Uterus (tissue), 3 donors: ENCODE measurements at regions not wholly inside any gene's neighbourhood (a gene's known extent, or its start where the extent isn't known, plus 50 kb on each side); places are given as distances from the start of the nearest gene placed in this dataset.

Experiments used
- DNase-seq, 2 donors: peaks; one replicate each; pipeline ENCODE4 v3.0.0-alpha.2; 2019 to 2020
- H3K27ac ChIP-seq, 2 donors: fragments of 200-600 bp; sonication (generic); 1 replicate in 1 of 2; 2 replicates in 1 of 2; pipeline ENCODE4 v1.5.1; 2016 to 2018
- H3K27me3 ChIP-seq, 2 donors: fragments of 200-600 bp; sonication (generic); one replicate each; pipeline ENCODE4 v1.5.1; 2018 to 2019; ENCODE audit warnings: control low read depth in 1 of 2
- H3K36me3 ChIP-seq, 2 donors: fragments of 200-600 bp; sonication (generic); one replicate each; pipeline ENCODE4 v1.5.1; 2019; ENCODE audit warnings: control low read depth in 1 of 2
- H3K4me1 ChIP-seq, 2 donors: fragments of 200-600 bp; sonication (generic); one replicate each; pipeline ENCODE4 v1.5.1; 2018 to 2019; ENCODE audit warnings: control low read depth in 1 of 2
- H3K4me3 ChIP-seq, 2 donors: fragments of 200-600 bp; sonication (generic); 1 replicate in 1 of 2; 2 replicates in 1 of 2; pipeline ENCODE4 v1.5.1; 2018 to 2019; ENCODE audit warnings: mild to moderate bottlenecking in 1 of 2
- H3K9me3 ChIP-seq, 2 donors: fragments of 200-600 bp; sonication (generic); one replicate each; pipeline ENCODE4 v1.5.1; 2019; ENCODE audit warnings: control low read depth in 1 of 2
- POLR2A ChIP-seq, 2 donors: fragments of 450-650 bp; IDR thresholded peaks; one replicate each; pipeline ENCODE4 v1.6.1; 2016; ENCODE audit warnings: antibody characterized with exemption in 2 of 2, mild to moderate bottlenecking in 1 of 2, moderate library complexity in 1 of 2
- intact Hi-C: fragments of 100-400 bp; cut with DNase I; formaldehyde crosslinking; loops from one replicate; pipeline ENCODE4 v1.15.1; 2023; ENCODE audit warnings: low total_unique reads
- TF ChIP-seq, protein P1 (sequence below), 4 experiments: fragments of 200-600 bp in 2 of 4; fragments of 450-650 bp in 2 of 4; sonication (generic) in 2 of 4; IDR thresholded peaks; one replicate each; pipeline ENCODE4 v1.5.1; 2016 to 2019; ENCODE audit warnings: antibody characterized with exemption in 4 of 4, mild to moderate bottlenecking in 2 of 4, moderate library complexity in 1 of 4
- donor health status: DM: yes; HTN: yes; CAD: no.

DNA sequence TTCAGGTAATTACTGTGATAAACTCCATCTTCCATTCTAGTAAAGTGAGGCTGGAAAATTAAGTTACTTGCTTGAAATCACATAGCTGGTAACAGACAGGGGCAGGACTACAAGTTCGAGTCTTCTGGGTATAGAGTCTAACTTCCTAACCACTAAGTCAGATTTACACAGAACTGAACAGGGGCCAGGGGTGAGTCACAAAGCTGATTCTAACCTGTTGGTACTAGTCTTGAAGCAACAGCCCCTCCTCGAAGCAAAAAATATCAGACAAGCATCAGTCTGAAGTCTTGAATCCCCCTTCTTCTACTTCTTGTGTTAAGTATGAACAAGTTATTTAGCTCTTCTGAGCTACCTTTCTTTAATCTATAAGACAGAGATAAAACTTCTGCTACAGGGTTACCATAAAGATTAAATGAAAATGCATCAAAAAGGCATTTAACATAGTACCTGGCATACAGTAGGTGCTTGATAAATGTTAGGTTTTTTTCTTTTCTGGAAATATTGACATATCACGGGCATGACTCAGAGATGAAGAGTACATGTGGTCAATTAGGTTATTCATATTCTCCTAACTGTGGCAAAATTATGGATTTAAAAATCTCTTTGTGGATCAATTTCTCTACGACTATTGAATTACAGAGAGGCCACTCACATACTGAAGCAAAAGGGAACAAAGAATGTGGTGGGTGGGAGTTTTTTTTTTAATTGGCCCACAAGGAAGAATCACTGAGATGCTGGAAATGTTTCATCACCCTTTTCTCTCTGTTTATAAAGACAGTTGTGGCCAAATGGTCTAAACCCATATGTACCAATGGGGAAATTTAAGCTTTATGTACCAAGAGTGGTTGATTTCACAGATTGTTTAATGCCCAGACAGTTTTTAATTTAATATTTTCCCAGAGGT, 266.9 kb upstream of the DYNLRB2 start:
- H3K4me1 ChIP-seq, result no peaks in the 10 kb centered on the region
- H3K27me3 ChIP-seq, result no peaks in the 10 kb centered on the region
- no peaks in the 10 kb centered on the region for H3K9me3 ChIP-seq
- DNase-seq, result no peak
- H3K27ac ChIP-seq, result no peak overlapping the region
- TF ChIP-seq, protein P1, sequence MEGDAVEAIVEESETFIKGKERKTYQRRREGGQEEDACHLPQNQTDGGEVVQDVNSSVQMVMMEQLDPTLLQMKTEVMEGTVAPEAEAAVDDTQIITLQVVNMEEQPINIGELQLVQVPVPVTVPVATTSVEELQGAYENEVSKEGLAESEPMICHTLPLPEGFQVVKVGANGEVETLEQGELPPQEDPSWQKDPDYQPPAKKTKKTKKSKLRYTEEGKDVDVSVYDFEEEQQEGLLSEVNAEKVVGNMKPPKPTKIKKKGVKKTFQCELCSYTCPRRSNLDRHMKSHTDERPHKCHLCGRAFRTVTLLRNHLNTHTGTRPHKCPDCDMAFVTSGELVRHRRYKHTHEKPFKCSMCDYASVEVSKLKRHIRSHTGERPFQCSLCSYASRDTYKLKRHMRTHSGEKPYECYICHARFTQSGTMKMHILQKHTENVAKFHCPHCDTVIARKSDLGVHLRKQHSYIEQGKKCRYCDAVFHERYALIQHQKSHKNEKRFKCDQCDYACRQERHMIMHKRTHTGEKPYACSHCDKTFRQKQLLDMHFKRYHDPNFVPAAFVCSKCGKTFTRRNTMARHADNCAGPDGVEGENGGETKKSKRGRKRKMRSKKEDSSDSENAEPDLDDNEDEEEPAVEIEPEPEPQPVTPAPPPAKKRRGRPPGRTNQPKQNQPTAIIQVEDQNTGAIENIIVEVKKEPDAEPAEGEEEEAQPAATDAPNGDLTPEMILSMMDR (IDR thresholded peaks at IDR 0.05), result no peak
- TF ChIP-seq POLR2A (IDR thresholded peaks at IDR 0.05), result no peak
- H3K36me3 ChIP-seq, result no peaks in the 10 kb centered on the region
- no peak overlapping the region for H3K4me3 ChIP-seq
- intact Hi-C loops, result no loop called here

DNA sequence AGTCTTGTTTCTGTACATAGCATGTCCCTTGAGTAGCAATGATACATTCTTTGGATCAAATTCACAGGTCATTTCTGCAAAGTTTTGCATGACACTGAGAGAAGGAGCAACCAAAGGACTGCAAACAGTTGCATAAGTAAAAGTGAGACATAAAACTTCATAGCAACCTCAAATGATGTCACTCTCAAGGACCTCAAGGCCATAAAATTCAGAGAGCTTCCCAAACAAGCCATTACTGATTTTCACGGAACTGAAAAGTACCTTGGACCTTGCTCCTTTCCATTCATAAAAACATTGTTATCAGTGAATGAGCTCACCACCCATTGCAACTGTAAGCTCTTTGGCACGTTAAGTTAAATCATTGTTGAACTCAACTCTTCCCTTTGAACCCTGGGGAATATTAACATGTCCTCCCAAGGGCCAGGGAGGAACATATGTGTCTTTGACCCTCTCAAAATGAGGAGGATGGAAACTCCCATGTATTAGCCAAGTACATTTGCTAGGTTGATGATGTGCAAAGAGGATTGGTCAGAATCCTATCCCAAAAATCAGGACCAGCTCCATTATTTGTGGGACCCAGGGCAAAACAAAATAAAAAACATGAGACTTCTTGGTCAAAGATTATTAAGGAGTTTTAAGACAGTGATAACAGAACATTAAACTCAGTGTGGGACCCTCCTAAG, 275.0 kb upstream of the DYNLRB2 start:
- no peak overlapping the region for H3K4me3 ChIP-seq
- H3K27ac ChIP-seq, result no peak overlapping the region
- TF ChIP-seq, protein P1 (IDR thresholded peaks at IDR 0.05), result no peak
- no peak for TF ChIP-seq POLR2A (IDR thresholded peaks at IDR 0.05)
- no peak for DNase-seq
- intact Hi-C loops, result no loop called here
- H3K9me3 ChIP-seq, result no peaks in the 10 kb centered on the region
- no peaks in the 10 kb centered on the region for H3K27me3 ChIP-seq
- H3K4me1 ChIP-seq, result no peaks in the 10 kb centered on the region
- H3K36me3 ChIP-seq, result no peaks in the 10 kb centered on the region

DNA sequence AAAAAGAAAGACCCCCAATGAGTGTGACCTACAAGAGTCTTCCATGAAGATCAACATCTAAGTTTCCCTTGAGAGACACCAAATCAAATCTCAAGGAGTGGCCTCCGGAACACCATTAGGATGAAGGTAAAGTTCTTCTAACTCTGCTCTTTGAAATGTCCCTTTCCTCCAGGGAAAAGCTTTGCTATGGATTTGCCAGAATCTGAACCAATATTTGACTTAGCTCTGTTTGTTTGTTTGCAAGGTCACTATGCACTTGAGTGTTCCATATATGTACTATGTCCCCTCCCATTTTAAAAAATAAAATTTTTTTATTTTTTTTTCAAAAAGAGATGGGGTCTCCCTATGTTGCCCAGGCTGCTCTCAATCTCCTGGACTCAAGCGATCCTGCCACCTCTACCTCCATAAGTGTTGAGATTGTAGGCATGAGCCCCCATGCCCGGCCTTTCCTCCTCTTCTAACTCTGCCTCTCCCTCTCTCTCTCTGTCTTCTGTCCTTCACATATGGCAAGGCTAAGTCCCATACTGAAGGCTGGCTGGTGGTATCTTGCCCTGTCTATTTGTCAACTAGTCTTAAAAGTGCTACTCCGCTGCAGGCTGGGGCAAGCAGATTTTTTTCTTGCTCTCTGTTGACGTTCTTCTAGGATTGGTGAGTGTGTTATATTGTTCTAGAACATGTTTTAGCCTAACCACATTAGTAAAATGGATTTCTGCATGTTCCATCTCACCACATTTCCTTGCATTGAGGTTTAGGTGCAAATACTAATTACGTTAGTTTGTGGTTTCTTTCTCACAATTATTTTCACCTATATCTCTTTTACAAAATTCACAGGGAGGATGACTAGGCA, 276.7 kb upstream of the DYNLRB2 start:
- Histone ChIP-seq H3K27me3 (no peaks in the 10 kb centered on the region), H3K9me3 (no peaks in the 10 kb centered on the region), H3K36me3 (no peaks in the 10 kb centered on the region), H3K4me3 (no peak overlapping the region), H3K4me1 (no peaks in the 10 kb centered on the region), H3K27ac (no peak overlapping the region)
- intact Hi-C loops, result no loop called here
- DNase-seq, result no peak
- no peak for TF ChIP-seq POLR2A (IDR thresholded peaks at IDR 0.05)
- TF ChIP-seq, protein P1 (IDR thresholded peaks at IDR 0.05), result no peak

DNA sequence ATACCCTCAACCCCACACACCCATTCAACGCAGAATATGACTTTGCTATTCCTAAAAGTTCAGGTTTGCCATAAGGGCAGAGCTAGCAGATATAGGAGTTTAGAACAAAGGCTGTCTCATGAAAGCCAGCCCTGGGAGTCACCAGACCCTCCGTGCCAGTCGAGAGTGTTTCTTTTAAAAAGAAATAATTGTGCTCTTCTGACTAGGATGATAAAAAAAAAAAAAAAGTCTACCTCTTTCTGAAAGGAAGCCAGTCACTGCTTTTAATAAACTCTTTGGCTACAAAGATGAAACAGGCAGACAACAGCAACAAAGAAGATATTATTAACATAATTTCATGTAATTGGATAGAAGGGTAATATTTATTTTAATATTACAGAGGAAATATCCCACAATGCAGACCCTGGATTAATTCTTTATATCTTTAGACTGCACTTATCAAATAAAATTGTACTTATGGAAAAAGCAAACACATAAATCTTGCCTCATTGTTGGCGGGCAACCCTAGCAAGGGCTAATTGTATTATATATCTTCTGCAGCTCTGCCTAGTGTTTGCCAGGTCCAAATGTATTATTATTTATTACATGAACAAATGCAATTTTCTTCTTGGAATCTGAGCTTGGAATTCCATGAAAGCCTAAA, 277.5 kb upstream of the DYNLRB2 start:
- H3K4me1 ChIP-seq, result no peaks in the 10 kb centered on the region
- no peaks in the 10 kb centered on the region for H3K27me3 ChIP-seq
- no peak for DNase-seq
- no peak overlapping the region for H3K4me3 ChIP-seq
- H3K9me3 ChIP-seq, result no peaks in the 10 kb centered on the region
- no peaks in the 10 kb centered on the region for H3K36me3 ChIP-seq
- H3K27ac ChIP-seq, result no peak overlapping the region
- TF ChIP-seq, protein P1 (IDR thresholded peaks at IDR 0.05), result no peak
- no peak for TF ChIP-seq POLR2A (IDR thresholded peaks at IDR 0.05)
- intact Hi-C loops, result no loop called here
